GM18502 (cell line): ENCODE measurements at regions not wholly inside any gene's neighbourhood (a gene's known extent, or its start where the extent isn't known, plus 50 kb on each side); places are given as distances from the start of the nearest gene placed in this dataset.

Experiments
- ATAC-seq: cut with Tn5 transposase; IDR thresholded peaks from one replicate; pipeline ENCODE4 v1.9.1; 2021; ENCODE audit warnings: mild to moderate bottlenecking; ENCODE audit not compliant: unreplicated experiment, poor library complexity

DNA sequence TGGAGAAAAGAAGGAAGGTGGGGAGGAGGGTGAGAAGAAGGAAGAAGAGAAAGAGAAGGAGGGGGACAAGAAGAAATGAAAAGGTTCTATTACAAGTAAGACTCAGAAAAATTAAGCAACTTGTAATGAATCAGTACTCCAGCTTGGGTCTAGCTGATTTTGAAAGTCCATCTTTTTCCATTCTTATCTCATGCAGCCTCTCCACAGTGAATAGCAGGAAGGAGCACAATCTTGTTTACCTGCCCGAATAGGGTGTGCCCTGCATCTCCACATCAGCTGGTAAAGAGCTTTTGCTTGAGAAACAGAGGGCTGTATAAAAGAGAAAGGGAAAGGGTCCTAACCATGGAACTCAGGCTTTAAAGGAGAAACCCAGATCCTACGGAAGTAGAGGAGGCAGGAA, 348.8 kb downstream of the TPBG start:
- no peak for ATAC-seq

DNA sequence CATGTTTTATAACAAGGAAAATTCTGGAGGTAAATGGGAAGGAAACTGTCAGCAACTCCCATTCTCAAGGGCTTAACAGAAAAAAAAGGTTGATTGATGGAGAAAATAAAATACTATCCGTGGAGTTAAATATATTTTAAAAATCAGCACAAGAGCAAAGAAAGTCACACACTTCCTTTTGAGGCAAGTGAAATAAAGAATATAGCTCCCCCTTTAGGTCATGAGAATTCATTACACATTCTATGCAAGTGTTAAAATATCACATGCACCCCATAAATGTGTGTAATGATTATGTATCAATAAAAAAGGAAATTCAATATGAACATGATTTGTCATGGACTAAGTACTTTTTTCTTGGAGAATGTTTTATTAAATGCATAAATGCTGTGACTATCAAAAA, 349.2 kb downstream of the TPBG start:
- no peak for ATAC-seq

DNA sequence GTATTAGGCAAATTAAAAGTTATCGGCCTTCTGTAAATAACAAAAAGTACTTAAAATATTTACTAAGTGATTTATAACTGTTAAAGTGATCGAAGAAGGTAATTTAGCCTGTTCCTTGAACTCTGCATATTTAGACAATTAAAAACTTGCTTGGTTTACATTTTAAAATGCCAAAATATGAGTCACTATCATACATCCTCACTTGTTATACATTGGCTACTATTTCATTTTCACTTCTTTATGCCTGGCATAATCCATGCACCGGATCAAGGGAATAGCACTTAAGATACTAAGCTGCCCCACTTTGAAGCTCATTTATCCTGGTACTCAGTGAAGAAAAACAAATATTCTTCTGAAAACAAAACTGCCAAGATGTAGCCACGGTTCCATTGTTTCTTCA, 344.6 kb downstream of the UBE3D start:
- no peak for ATAC-seq

DNA sequence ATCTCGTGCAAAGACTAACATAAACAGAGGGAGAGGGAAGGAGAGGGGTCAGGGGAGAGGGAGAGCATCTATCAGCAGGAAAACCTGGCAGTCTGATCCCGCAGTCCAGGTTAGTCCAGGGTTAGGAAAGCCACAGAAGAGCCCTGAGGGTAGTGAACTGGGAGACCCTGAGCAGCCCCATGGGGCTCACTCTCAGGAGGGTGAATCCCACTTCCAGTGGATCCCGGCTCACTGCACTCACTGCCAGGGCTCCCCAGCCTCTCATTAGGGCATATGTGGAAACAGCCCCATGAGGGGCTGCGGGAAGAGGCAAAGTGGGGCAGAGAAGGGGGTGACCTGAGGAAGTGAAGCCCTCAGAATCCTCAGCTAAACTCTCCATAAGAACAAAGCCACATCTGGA, 329.9 kb downstream of the UBE3D start:
- ATAC-seq, result no peak

DNA sequence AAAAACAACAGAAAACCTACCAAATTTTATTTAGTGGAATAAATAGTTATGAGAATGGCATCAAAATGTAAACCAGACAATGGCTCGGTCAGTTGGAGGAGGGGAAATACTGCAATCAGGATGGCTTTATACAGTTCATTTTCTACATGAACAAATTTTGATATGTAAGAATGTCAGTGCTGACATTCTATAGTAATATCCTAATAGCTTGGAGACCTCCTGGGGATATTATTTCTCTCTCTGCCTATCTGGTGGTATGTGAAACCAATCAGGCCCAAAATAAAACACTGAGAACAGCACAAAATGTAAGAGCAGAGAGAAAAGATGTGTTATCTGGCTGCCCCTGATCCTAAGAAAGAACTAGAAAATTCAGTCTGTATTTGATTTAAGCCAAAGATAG, 327.7 kb downstream of the UBE3D start:
- no peak for ATAC-seq

DNA sequence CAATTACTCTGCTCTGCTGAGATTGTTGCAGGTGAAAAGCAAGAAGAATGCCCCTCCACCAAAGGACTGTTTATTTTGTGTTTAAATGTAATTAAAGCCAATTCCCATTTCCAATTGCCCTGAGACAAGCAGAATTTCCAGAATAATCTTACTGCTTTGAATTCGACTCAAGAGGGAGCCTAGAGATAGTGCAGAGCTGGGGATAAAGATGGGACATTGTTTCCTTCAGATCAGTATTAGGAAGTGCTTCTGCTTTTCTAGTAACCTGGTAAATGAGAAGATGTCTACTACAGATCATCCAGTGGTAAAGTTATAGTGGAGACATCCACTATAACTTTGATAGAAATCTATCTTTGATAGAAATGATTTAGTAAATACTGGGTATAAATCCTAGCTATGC, 326.9 kb downstream of the UBE3D start:
- no peak for ATAC-seq

DNA sequence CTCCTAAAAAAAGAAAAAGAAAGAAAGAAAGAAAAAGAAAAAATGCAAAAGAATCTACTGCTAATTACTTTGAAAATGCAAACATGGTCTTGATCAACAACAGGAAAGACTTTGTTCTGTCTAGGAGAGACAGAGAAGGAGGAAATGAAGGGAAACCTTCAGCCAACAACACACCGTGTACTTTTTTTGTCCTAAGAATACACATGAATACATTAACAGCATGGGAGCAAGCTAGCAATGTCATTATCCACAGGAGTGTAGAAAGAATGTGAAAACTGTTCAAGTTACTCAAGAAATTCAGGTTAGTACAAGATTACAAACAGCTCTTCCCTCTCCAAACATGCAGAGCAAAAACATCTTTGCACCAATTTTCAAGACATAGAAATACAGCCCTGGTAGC, 326.3 kb downstream of the UBE3D start:
- no peak for ATAC-seq

DNA sequence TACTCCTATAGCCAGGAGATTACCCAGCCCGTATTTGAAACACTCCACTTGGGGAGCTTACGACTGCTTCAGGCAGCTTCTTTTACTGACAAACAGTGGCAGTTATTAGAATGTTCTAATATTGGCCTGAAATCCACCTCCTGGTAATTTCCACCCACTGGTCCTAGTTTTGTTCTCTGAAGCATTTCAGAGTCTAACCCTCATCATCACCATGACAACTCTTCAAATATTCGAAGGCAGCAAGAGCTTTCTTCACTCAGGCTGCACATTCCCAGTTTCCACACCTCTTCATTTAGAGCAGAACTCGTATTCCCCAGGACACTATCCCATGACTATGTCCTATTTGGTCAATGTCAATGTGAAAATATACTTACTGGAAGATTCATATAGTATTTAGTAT, 325.6 kb downstream of the UBE3D start:
- no peak for ATAC-seq

DNA sequence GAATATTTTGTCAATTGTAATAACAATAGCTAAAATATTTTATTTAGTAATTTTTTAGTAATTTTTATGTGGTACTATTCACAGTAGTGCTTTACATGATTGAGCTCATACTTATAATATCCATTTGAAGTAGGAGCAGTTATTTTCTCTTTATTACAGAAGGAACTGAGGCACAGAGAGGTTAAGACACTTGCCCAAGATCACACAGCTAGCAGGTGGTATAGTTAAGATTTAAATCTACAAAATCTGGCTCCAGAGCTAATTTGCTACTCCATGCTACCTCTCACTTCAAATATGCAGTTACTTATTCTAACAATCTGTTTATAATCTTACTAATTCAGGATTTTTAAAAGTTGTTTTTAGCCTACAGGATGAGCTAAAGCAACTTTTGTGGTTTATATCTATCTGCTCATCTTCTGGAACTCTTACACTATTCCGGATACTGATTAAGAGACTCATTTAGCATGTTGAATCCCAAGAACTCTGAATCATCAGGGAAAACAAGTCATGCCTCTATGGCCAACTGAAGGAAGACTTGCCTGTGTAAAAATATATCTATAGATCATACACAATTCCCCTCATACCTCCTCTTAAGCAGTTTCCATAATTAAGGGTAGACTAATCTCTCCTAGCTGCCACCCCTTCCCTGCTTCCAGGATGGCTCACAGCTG, 324.2 kb downstream of the UBE3D start:
- no peak for ATAC-seq

DNA sequence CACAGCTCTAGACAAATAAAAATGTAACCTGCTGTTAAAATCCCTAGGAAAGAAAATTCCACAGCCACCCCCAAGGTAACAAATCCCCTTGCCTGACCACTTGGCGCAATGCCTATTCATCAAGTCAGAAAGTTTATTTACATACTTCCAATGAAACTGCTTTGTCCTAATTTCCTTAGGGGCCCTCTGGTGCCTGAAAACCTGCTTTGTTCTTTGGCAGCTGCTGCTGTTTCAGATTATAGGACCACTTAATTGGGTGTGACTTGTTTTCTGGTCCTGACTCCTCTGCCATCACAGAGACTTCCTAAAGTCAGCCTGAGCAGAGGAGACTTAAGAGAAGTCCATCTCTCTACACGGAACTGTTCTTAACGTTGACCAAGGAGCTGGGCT, 323.6 kb downstream of the UBE3D start:
- no peak for ATAC-seq

DNA sequence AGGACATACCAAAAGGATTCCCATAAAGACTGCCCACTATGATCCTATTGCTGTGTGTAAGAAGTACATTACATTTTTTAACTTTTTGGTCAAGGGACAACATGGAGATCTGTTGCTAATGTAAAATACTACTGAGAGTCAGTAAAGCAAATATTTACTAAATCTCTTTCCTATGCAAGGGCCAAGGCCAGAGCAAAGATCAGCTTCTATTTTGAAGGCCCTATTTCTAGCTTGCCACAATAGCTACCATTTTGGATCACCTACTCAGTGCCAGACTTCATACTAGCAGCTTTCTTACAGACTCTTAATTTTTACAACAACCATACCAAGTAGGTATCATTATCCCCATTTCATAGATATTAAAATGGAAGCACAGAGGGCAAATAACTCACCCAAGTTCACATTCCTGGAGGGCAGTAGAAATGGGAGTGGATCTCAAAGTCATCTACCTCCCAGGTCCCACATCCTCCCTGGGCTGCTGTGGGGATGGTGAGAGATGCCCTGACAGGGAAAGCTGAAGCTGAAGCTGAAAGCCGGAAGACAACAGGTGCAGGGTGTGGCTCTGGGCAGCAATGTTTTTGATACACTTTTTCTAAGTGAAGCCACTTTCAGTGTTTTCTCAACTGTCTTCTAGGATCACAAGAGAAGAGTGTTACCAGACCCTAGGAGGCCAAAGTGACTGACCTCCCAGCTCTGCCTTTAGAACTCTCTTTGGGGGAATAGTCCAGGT, 321.2 kb downstream of the UBE3D start:
- no peak for ATAC-seq

DNA sequence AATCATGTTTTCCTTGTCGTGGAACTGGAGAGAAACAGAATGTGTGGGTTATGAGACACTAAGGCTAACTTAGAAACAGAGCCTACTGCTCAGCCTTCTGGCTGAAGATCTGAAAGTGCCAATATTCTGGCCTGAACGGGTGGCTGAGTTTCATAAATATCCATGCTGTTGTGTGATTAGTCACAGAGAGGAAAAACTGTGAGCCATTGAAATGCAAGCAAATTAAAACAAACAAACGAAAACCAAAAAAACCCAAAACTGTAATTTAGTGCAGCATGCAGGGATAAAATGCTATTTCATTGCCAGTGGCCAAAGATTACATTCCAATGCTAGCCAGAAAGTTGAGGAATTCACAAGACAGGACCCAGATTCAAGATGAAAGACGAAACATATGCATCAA, 315.1 kb downstream of the UBE3D start:
- ATAC-seq, result no peak

DNA sequence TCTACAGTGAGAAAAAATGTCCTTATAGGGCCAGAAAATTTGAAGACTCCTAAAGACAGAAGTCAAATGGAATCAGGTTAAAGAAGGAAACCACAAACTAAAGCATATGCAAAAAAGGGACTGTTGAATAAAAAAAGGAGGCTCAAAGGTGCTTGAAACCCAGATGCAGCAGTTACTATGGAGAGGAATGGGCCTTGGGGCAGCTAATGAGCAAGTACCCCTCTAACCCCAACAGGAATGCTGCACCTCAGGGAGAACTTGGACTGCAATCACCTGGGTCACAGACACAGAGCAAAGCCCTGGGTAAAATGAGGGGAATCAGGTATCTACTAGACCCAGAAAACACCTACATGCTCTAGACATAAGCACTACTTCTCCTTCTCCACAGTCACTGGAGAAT, 313.9 kb downstream of the UBE3D start:
- no peak for ATAC-seq

DNA sequence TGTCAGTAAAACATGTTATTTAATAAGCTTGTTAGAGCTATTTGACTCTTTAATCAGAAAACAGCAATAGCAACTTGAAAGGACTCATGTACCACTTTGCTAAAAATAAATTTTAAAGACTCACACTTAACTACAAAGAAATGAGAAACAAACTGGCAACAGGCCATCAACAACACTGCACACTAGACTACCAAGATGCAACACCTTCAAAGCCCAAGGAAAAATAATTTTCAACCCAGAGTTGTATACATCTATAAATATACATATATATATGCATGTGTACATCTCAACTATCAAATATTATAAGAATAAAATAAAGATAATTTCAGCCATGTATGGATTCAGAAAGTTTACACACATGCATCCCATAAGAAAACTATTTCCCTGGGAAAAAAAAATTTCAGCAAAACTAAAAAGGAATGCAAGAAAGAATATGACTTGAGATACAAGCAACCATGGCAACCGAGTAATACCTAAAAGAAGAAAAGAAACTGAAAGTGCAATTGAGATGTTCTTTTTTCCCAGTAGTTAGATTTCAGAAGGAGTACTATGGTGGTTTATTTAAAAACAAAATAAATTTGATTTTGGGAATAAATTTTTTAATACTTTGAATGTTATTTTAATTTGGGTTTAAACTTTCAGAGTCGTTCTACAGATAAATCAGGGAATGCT, 303.8 kb downstream of the UBE3D start:
- ATAC-seq, result no peak

DNA sequence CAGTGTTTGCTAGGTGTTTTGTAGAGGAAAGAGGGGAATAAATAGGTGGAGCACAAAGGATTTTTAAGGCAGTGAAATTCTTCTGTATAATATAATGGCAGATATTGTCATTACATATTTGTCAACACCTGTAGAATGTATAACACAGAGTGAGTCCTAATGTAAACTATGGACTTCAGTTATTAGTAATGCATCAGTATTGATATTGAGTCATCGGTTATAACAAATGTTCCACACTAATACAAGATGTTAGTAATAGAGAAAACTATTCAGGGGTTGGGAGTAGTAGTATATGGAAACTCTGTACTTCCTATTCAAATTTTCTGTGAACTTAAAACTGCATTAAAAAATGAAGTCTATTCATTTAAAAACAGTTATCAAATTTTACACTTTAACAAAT, 299.2 kb downstream of the UBE3D start:
- no peak for ATAC-seq

DNA sequence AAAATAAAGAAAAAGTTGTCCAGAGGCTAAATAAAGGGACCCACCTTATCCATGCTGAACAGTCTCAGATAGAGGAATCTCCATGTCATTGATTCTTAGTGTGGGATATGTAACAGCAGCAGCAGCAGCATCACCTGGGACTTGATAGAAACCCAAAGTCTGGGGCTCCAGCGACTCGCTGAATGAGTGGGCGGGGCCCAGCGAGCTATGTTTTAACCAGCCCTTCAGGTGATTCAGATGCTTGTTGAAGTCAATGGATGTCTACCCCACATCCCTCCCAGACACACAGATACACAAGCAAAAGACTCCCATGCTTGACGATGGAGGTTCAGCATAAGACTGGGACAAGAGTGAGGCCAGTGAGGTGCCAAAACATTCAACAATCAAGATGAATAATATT, 298.6 kb downstream of the UBE3D start:
- no peak for ATAC-seq

DNA sequence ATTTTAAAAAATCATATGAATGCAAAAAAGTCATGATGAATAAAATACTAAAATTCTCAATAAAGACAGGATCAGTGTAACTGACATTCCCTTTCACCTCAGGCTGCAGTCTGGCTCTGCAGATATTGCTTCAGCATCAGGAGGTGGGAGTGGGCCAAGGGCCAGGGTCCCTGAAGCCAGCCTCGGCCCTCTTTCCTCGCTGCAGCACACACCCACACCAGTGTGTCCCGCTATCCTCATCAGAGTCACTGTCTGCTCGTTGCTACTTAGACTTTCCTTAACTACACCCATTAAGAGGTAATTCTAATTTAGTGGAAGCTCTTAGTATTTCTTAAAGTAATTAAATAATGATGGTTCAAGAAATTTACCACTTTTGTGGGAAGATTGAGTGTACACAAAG, 298.2 kb downstream of the UBE3D start:
- ATAC-seq, result no peak

DNA sequence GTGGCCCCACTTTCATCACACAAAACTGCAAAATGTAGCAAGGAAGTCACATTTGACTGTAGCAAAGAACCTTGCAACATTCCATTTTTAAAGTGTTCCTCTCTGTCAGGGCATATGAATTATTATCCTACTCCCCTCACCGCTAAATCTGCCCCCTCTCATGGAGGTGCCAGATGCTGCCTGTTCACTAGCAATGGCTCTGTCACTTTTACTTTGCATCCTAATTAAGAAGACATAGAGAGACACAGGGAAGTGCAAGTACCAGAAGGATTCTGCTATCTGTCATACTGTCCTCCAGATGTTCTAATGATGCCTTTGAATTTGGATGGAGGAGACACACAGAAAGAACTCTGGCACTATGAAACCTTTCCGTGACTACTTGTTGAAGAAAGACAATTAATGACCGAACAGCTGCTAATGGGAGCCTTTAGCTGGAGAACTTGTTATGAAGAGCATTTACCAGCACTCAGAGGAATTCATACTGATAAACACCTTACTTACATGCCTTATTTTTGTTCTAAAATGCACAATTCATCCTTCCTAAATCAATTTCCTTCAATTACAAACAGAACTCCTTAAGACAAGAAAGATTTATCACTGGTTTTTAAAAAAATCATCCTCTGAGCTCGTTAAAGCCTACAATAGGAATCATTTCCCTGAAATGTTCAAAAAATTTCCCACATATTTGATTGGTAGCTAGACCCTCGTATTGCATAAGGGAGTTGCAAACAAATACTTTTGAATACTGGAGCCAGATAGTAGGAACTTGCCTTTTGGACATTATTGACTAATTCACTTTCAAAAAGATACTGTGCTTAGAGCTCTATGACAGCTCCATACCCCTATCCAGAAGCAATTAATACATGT, 292.6 kb downstream of the UBE3D start:
- ATAC-seq, result no peak

DNA sequence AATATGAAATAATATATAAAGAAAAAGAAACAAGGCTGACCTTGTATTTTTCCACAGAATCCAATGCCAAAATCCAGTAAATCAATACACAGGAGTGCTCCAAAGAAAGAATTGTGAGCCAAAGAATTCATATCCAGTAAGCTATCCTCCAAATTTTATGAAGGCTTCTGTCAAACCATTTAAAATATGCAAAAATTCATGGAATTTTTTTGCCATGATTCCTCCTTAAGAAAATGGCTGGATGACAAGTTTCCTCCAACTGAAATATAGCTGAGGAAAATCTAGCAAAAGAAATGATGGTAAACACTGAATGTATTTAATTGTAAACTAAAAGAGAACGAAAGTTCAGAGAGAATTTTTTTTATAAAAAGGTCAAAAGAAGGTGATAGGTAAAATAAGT, 290.3 kb downstream of the UBE3D start:
- no peak for ATAC-seq

DNA sequence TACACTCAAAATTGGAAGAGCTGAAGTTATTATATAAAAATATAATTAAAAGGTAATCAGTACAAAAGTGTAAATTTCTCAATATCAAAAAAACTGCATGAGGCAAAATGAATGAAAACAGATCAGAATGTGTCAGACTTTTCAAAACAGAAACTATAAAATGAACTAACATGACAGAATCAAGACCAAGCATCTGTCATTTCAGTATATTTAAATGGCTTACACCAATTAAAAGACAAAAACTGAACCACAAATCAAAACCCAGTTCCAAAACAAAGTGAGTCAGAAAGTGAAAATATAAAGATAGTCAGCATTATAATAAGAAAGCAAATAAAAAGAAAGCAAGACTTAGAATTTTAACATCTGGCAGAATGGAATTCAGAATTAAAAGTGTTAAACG, 289.7 kb downstream of the UBE3D start:
- no peak for ATAC-seq

DNA sequence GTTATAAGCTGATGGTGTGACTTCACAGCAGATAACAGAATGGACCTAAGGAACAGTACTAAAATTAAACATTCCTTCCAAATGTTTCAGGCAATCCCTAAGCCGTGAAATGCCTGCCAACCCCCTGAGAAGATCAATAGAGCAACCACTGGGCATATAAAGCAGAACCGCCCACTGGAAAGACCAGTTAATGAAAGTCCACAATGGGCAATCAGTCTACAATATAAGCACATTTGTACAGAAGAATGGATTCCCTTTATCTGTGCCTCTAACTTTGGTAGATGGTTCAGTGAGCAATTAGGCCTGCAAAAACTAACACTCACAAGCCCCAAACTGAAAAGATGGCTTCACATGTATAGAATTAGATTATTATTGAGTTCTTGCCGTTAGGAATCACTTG, 286.6 kb downstream of the UBE3D start:
- ATAC-seq, result no peak
